ENCODE measurements at regions not wholly inside any gene's neighbourhood (a gene's known extent, or its start where the extent isn't known, plus 50 kb on each side); places are given as distances from the start of the nearest gene placed in this dataset.

DNA sequence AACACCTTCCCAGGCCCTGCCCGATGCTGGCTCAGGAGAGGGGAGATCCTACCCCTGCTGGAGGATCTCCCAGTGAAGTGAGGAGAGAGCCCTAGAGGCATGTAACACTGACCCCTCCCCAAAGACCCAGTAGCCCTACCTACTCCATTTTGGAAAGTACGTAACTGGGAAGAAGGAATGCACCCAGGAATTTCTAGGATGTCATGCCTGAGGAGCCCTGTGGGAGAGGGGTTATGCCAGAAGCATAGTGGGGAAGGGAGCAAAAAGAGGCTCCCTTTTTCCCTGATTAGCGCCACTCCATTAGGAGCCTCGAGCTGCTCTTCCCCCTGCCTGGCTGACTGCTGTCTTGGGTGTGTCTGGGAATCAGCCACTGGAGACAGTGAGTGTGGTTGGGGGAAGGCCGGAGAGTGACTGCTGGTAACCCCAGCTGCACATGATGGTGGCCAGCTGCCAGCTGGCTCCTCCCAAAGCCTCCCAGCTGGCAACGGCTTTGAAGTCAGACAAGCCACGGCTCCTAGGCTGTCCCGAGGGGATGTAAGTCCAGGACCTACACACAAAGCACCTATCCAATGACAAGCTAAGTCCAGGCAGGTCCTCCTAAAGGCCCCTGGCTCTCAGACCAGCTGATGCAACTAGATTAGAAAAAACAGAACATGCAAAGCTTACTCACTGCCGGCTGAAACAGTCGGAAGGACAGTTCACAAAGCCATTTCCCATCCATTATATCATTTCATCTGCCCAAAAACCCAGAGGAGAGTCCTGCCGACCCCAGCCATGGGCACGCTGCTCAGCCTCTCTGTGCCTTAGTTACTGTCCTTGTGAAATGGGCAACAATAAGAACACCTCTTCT is 136.5 kb upstream of the ABCA1 start:
- DNase-seq (ENCODE audit: low read depth in 2 of 2) = no peak

DNA sequence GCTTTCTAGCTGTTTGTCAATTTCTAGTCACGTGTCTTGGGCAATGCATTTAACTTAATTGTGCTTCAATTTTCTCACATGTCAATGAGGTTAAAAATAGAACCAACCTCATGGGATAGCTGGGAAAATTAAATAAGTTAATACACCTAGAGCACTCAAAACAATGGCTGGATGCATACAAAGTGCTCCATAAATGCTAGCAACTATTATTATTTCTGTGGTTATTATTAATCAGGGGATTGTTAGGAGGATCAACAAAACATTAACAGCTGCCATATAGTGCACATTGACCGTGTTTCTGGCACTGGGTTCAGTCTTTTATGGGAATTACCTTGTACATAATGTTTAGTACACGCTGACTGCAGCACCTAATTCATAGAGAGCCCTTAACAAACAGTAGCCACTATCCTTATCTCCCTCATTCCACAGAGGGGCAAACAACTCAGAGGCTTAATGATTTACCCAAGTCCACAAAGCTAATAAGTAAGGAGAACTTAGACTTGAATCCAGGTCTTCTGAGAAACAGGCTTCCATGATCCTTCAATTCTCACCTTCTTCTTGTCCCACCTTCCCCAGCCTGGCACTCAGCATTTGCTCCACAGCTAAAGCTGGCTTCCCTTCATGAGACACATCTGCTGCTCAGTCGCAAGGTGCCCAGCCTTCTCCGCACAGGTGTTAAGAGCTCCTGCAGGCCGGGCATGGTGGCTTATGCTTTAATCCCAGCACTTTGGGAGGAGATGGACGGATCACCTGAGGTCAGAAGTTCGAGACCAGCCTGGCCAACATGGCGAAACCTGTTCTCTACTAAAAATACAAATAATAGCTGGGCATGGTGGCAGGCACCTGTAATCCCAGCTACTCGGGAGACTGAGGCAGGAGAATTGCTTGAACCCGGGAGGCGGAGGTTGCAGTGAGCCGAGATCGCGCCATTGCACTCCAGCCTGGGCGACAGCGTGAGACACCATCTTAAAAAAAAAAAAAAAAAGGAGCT is 137.4 kb upstream of the ABCA1 start:
- no peak for DNase-seq (ENCODE audit: low read depth in 2 of 2)

DNA sequence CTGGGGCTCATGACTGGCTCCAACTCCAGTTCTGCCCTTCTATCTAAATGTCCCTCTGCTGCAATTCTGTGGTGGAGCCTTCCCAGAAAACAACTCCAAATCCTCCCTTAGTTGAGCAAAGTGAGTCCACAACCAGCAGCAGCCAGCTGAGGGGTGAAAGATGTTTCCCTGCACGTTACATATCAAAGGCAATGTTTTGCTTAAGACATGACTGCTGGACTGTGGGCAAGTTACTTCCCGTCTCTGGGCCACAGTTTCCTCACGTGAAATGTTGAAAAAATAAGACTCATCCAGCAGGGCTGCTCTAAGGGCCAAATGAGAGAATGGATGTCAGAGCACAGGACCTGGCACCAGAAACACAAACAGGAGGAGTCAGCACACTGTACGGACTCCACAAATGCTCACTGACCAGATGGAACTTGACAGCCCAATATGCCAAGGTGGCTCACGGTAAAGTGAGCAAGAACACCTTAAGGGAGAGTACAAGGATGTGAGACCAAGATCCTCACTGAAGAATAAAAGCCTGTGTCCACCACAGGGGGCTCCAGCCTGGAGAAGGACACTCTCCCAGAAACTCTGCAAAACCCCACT is 138.4 kb upstream of the ABCA1 start:
- DNase-seq (ENCODE audit: low read depth in 2 of 2) = no peak

DNA sequence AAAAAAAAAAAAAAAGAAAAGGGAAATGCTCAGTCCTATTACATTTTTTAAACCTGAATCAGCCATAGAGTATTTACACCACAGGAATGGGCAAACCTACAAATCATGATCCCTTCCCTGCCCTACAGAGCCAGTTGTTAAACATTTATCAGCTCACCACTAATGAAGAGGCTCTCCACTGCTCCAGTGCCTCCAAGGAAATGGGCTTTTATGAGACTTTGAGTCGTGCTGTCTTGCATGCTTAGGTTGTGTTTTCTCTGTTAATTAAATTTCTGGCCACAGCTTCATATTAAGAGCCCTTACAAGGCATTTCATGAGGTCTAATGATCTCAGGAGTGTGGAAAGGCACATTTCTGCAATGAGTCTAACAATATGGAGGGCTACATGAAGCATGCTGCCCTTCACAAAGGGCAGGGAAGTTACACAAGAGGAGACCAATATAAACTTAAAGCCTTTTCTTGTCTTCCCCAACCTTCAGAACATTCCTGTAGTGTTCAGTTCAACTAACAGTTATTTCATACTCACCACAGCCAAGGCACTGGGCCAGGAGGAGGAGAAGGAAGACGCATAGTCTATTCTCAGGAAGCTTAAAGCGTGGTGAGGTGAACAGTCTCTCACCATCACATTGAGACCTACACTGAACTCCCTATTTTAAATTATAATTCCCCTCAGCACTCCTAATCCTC is 140.1 kb upstream of the ABCA1 start:
- no peak for DNase-seq (ENCODE audit: low read depth in 2 of 2)

DNA sequence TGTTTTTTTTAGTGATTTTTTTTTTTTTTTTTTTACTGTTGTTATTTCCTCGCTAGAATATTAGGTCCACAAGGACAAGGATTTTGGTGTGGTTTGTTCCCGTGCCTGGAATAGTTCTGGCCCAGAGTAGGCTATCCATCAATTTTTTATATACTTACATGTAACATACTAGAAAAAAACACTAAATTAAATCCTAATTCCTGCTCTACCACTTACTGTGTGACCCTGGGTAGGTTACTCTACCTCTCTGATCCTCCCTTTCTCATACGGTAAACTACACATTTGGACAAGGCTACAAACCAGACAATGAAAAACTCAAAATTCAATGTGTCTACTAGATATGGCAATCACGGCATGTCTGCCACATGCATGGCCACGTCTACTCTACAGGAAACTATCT is 141.3 kb upstream of the ABCA1 start:
- DNase-seq (ENCODE audit: low read depth in 2 of 2) = no peak

DNA sequence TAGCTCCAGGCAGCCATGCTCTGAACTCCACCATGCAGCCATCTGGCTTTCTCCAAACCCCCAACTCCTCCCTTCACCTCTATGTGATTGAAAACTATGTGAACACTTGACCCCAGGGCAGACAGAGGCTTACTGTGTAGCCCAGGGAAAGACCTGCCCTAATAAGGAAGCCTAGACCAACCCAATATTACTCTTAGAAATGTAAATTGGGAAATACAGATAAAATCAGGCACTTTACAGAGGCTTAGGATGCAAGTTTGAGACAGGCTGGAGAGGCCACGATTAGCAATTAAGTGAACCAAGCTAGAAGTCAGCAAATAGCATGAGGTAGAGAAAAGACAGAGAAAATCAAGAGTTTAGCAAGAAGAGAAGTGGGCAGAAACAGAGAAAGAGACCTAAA is 141.7 kb upstream of the ABCA1 start:
- DNase-seq (ENCODE audit: low read depth in 2 of 2) = no peak

DNA sequence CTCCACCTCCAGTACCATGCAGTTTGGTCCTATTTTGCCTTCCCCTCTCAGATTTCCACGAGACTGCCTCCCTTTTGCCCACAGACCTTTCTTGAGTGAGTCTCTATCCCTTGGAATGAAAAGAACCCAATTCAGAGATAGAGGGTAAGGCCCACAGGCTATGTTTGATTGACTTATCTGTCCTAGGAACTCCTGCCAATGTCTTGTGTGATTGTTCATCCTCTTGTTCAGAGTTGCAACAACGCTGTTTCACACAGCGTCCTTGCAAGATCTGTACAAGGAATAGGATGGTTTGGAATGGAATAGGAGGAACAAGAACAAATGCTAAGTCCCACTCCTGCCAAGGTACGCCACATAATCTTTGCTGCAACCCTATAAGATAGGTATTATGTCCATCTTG is 142.2 kb upstream of the ABCA1 start:
- no peak for DNase-seq (ENCODE audit: low read depth in 2 of 2)

DNA sequence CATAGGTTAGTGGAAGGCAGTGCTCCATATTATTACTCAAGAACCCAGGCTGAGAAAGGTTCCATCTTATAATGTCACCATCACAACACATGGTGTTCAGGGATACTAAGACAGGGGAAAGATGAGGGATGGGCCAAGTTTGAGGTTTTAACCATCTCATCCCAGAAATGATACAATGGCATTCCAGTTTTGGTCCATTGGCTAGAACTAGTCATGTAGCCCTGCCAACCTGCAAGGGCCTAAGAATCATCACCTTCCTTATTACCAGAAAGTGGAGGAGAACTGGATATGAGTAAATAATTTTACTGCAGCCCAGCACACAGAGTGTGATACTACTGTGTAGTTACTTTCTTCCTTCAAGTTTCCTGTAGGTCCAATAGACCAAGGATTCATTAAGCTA is 144.5 kb upstream of the ABCA1 start:
- DNase-seq (ENCODE audit: low read depth in 2 of 2) = no peak

DNA sequence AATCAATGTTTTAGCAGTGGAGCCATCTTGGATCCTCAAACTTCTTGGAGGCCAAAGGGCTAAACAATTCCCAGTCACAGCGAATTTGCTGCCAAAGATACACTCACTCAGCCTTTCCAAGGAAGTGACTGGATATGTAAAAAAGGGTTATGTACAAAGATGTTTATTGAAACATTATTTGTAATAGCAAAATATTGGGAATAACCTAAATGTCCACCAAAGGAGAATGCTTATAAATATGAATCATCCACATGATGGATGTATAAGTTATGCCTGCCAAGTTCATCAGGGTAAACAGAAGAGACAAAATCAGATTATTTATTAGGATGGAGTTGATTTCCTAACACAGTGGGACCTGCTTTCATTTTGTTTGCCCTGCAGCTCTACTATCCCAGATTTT is 145.2 kb upstream of the ABCA1 start:
- DNase-seq (ENCODE audit: low read depth in 2 of 2) = no peak

DNA sequence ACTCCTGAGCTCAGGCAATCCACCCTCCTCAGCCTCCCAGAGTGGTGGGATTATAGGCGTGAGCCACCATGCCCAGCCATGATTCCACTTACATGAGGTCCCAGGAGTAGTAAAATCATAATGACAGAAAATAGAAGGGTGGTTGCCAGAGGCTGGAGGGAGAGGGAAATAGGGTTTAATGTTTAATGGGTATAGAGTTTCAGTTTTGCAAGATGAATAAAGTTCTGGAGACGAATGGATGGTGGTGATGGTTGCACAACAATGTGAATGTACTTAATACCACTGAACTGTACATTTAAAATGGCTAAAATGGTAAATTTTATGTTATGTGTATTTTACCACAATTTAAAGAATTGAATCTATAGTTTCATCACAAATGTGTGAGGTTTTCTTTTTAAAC is 146.5 kb upstream of the ABCA1 start:
- no peak for DNase-seq (ENCODE audit: low read depth in 2 of 2)

DNA sequence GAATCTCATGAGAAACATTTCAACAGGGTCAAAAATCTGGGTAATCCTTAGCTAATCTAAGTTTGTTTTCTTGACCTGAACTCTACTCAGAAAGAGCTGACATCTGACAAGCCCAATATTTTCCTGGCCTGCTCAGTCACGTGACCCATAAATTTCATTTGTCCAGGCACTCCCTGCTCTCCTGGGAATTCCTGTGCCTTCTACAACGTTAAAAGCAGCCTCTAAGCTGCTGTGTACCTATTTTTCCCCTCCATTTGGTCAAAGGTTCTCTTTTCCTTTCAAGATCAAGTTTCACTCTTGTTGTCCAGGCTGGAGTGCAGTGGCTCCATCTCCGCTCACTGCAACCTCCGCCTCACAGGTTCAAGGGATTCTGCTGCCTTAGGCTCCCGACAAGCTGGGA is 148.8 kb upstream of the ABCA1 start:
- no peak for DNase-seq (ENCODE audit: low read depth in 2 of 2)

DNA sequence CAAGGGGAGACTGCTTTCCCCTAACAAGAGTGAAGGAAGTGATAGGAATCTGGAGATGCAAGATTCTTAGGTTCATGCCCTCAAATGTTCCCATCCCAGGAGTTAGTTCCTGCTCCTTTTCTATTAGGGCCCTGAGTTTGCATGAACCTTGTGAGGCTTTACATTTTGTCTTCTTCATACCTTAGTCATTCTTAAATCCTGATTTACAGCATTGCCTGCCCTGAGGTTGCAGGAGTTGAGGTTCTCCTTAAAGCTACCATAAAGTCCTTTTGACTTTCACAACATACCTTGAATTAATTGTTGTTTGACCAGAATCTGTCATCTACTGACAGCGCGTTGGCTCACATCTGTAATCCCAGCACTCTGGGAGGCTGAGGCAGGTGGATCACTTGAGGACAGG is 151.5 kb upstream of the ABCA1 start:
- DNase-seq (ENCODE audit: low read depth in 2 of 2) = no peak

DNA sequence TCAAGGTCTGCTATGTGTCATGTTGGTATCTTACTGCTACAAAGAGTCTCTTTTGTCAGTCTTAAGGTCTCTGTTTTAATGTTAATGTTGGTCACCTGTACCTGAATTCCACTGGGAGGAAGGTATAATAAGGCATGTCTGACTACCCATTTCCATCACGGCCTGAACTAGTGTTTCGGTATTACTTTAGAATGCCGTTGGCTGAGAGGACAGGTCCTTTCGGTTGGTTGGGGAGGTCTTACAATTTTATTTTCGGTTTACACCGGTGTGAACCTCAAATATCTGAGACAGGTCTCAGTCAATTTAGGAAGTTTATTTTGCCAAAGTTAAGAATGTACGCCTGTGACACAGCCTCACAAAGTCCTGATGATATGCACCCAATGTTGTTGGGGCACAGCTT is 154.9 kb upstream of the ABCA1 start:
- DNase-seq (ENCODE audit: low read depth in 2 of 2) = no peak

DNA sequence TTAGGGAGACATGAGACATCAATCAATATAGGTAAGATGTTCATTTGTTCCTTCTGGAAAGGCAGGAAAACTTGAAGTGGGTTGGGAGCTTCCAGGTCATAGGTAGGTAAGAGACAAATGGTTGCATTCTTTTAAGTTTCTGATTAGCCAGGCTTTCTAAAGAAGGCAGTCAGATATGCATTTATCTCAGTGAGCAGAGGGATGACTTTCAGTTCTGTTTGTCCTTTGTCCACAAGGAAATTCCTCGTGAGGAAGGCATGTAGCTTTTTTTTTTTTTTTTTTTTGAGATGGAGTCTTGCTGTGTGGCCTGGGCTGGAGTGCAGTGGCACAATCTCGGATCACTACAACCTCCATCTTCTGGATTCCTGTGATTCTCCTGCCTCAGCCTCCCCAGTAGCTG is 155.3 kb upstream of the ABCA1 start:
- DNase-seq (ENCODE audit: low read depth in 2 of 2) = no peak

DNA sequence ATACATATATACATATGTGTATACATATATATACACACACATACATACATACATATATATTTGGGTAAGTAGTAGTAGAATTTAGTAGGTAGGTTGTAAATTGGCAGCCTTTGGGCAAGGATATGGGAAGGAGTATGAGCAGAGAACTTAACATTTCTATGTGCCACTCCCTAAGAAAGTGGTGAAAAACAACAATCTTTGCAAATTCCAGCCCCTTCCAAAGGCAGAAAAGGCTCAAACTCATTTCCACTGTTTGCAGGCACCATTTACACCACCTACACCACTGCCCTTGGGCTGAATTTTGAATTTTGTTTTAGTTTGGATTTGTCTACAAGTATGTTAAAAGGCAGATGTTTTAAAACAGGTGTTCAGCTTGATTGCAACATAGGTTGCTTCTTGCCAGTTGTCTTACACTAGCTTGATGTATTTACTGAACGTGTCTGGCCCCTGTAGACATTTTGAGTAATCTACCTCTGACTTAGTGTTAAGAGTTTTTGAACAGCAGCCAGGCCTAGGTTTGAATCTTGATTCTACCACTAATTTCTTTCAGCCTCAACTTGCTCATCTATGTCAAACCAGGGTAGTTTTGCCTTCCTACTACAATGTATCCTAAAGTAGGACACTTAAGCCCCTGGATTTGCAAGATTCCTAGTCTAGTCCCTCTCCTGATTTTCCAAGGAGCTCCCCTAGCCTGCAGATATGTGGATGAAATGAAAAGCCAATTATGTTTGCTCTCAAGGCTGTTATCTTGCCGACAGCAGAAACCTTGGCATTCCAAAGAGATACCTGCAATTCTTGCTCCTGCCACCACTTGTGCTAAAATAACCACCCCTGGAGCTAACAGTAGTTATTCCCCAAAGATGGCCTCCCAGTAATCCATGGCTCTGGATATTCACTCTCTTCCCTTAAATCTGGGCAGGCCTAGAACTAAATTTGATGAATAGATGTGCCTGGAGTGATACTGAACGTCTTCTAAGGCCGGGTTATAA is 156.2 kb upstream of the SLC44A1 start:
- no peak for DNase-seq (ENCODE audit: low read depth in 2 of 2)

DNA sequence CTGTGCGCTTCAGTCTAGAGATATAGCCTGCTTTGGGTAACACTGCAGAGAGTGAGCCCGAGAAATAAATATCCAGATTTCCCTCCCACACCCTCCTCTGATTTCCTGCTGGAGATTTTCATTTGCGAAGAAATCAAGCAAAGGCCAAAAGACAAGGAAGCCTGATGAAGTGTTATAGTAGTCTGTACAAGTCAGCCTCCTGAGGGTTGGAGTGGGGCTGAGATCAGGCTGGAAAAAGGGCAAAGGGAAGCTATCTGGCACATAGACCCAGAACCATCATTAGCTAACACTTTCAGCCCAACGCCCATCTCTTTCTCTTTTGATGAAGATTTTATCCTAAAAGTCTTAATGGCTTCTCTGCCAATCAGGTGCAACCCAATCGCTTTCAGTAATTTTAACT is 154.6 kb upstream of the SLC44A1 start:
- DNase-seq (ENCODE audit: low read depth in 2 of 2) = no peak

DNA sequence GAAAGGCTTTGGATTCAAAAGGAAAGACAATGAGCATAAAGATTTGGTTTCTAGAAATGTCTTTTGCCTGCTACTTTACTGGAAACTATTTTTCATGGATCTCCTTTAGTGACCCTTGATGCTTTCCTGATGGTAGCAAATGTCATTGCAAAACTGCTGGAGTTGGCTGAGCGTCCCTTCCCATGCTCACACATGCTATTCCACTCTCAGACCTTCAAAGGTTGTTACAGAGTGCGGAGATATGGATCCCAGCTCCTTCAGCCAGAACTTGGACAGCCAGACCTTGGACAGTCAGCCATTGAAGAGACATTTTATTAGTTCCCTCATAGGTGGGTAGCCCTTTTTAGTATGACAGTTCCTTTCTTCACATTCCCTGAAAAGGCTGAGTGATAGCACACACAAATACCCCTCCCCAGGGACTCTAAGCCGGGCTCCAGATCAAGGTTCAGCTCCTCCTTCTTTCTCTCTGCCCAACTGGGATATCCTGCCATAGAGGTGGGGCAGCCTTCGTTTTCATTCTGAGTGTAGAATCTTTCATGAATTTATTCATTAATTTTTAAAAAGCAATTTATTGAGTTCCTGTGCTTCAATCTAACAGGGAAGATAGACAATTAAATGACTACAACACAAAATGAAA is 153.3 kb upstream of the SLC44A1 start:
- DNase-seq (ENCODE audit: low read depth in 2 of 2) = no peak

DNA sequence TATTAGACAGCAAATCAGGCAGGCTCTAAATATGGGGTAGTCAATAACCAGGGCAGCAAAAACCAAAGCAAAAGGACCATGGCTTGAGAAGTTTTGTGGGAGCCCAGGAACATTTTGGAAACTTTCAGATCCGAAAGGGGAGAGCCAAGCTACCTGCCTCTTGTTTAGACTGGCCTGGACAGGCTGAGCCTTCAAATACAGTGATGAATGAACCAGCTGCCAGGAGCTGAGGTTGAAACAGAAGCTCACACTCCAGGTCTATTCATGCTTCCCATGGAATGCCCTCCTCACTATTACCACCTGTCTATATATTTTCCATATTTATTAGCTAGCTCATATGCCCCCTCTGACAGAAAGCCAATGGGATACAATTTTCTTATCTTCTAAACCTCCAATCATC is 150.8 kb upstream of the SLC44A1 start:
- DNase-seq (ENCODE audit: low read depth in 2 of 2) = no peak

DNA sequence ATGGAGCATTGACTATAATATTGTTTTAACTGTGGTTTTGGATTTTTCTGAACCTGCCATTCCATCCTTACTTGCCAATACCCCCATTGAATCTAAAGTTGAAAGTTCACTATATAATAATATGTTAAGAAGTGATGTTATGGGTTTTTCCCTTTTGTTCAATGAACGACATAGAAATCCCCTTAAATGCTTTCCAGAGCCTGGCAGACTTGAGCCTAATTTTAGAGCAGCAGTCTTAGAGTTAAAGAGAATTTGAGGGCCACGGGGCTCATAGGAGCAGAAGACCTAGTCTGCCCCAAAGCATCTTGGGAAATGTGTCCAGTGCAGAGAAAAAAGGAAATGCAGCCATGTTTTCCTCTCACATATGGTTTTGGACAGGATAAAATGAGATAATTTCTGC is 146.1 kb upstream of the SLC44A1 start:
- DNase-seq (ENCODE audit: low read depth in 2 of 2) = no peak

DNA sequence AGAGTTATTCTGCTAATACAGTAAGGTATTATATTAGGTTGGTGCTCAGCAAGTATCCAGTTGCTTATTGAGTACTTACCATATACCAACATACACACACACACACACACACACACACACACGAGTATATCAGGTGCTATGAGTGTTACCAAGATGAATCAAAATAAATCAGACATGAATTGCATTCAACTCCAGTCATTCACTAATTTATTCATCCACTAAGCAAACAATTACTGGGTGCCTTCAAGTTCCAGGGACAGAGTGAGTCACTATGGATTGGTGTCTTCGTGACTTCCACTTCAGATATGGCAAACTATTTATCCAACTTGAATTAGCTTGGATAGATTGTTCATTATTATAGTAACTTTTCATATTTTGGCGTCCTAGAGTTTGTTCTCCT is 140.7 kb upstream of the SLC44A1 start:
- DNase-seq (ENCODE audit: low read depth in 2 of 2) = no peak

Data from stimulated activated CD4-positive, alpha-beta T cell treated with anti-CD3 and anti-CD28 coated beads, Interleukin-1b, Interleukin-23, amount 100 ng/mL, for 1 hour (primary cell).